Left lung (tissue), 4 donors: ENCODE measurements at regions not wholly inside any gene's neighbourhood (a gene's known extent, or its start where the extent isn't known, plus 50 kb on each side); places are given as distances from the start of the nearest gene placed in this dataset.
"Not testable (repeated sequence)": the region's sequence is repeated elsewhere in the genome, so short reads cannot be mapped to it uniquely, and the experiment has no call there.

Experiments
- ATAC-seq: fragments of 200-7000 bp; cut with Tn5 transposase; one replicate; pipeline ENCODE4 v1.9.1; 2020; ENCODE audit warnings: moderate library complexity
- DNase-seq, 4 donors: peaks; one replicate each; pipeline ENCODE4 v3.0.0-alpha.2; 2013 to 2020
- H3K27ac ChIP-seq, 2 donors: fragments of 200-600 bp; sonication (generic) in 1 of 2; one replicate each; pipeline versions ENCODE4 v1.5.0 to v1.8.0; 2020 to 2021
- H3K27me3 ChIP-seq, 2 donors: fragments of 200-600 bp; sonication (generic) in 1 of 2; one replicate each; pipeline versions ENCODE4 v1.5.0 to v1.8.0; 2020 to 2021
- H3K36me3 ChIP-seq, 2 donors: fragments of 200-600 bp; sonication (generic) in 1 of 2; one replicate each; pipeline versions ENCODE4 v1.5.0 to v1.8.0; 2020 to 2021
- H3K4me1 ChIP-seq, 2 donors: fragments of 200-600 bp; one replicate each; pipeline ENCODE4 v1.8.0; 2021
- H3K4me3 ChIP-seq, 2 donors: fragments of 200-600 bp; sonication (generic) in 1 of 2; one replicate each; pipeline versions ENCODE4 v1.5.0 to v1.8.0; 2020 to 2021; ENCODE audit warnings: mild to moderate bottlenecking in 1 of 2
- H3K9me3 ChIP-seq, 2 donors: fragments of 200-600 bp; sonication (generic) in 1 of 2; one replicate each; pipeline versions ENCODE4 v1.5.0 to v1.8.0; 2020 to 2021
- intact Hi-C, 2 donors: fragments of 100-400 bp; cut with DNase I; formaldehyde crosslinking; loops; one replicate each; pipeline versions ENCODE4 v1.11.2 to v1.14.2; 2022
- TF ChIP-seq, protein P1 (sequence below), 2 donors: fragments of 200-600 bp; sonication (generic) in 1 of 2; IDR thresholded peaks; one replicate each; pipeline versions ENCODE4 v1.5.0 to v1.8.0; 2021; ENCODE audit warnings: antibody characterized with exemption in 2 of 2
- donor health status: DM: no; HTN: yes; CAD: no.
- donor health status: DM: no; HTN: no; CAD: no.

DNA sequence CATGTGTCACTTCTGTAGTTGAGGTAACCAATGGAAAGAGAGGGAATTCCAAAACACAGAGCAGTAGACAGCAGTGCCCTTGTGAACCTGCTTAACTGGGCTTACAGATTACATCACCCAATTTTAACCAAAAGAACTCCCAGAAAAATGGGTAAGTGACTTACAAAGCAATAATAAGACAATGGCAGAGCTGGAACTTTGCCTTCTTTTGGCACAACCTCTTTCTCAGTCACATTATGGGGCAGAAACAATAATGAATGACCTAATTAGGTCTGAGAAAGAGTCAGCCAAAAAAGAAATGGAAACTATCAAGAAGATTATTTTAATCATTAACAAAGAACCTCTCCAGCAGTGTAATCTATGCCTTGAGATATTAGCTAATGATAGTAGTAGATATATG is 146.5 kb downstream of the SPATA31D1 start:
- no peaks in the 10 kb centered on the region for H3K4me1 ChIP-seq
- DNase-seq = no peak
- no peak overlapping the region for H3K4me3 ChIP-seq
- no peak overlapping the region for H3K27ac ChIP-seq
- H3K36me3 ChIP-seq = no peaks in the 10 kb centered on the region
- no peak for ATAC-seq
- TF ChIP-seq, protein P1, sequence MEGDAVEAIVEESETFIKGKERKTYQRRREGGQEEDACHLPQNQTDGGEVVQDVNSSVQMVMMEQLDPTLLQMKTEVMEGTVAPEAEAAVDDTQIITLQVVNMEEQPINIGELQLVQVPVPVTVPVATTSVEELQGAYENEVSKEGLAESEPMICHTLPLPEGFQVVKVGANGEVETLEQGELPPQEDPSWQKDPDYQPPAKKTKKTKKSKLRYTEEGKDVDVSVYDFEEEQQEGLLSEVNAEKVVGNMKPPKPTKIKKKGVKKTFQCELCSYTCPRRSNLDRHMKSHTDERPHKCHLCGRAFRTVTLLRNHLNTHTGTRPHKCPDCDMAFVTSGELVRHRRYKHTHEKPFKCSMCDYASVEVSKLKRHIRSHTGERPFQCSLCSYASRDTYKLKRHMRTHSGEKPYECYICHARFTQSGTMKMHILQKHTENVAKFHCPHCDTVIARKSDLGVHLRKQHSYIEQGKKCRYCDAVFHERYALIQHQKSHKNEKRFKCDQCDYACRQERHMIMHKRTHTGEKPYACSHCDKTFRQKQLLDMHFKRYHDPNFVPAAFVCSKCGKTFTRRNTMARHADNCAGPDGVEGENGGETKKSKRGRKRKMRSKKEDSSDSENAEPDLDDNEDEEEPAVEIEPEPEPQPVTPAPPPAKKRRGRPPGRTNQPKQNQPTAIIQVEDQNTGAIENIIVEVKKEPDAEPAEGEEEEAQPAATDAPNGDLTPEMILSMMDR (IDR thresholded peaks at IDR 0.05) = no peak
- intact Hi-C loops = no loop called here
- H3K27me3 ChIP-seq = no peaks in the 10 kb centered on the region
- no peaks in the 10 kb centered on the region for H3K9me3 ChIP-seq

DNA sequence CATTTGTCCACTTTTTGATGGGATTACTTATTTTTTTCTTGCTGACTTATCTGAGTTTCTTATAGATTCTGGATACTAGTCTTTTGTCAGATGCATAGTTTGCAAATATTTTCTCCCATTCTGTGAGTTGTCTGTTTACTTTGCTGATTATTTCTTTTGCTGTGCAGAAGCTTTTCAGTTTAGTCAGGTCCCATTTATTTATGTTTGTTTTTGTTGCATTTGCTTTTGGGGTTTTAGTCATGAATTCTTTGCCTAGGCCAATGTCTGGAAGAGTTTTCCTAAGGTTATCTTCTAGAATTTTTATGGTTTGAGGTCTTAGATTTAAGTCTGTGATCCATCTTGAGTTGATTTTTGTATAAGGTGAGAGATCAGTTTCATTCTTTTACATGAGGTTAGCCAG is 149.5 kb downstream of the SPATA31D1 start:
- DNase-seq, H3K27ac ChIP-seq, H3K4me3 ChIP-seq, H3K27me3 ChIP-seq, intact Hi-C loops, H3K4me1 ChIP-seq, H3K36me3 ChIP-seq, ATAC-seq, H3K9me3 ChIP-seq: not testable (repeated sequence)

DNA sequence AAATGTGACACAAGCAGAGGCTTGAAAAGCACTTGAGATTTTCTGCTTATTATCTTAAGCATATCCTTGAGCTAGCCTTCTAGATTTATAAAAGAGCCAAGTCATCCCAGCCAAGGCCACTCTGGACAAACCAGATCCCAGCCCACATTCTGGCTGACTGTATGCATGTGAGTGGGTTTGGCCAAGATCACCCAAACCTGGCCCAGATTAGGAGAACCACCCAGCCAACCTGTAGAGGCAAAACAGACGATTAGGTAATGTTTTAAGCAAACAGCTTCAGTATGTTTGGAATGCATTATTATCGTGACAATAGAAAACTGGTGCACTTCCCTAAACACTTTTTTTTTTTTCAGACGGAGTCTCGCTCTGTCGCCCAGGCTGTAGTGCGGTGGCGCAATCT is 151.9 kb downstream of the SPATA31D1 start:
- ATAC-seq = peak; percentile 64
- H3K9me3 ChIP-seq = no peaks in the 10 kb centered on the region
- no peak overlapping the region for H3K4me3 ChIP-seq
- TF ChIP-seq, protein P1 (IDR thresholded peaks at IDR 0.05) = no peak
- no peak overlapping the region for H3K27ac ChIP-seq
- intact Hi-C loops = no loop called here
- DNase-seq = no peak
- H3K36me3 ChIP-seq = no peaks in the 10 kb centered on the region
- H3K27me3 ChIP-seq = no peaks in the 10 kb centered on the region
- H3K4me1 ChIP-seq = no peaks in the 10 kb centered on the region

DNA sequence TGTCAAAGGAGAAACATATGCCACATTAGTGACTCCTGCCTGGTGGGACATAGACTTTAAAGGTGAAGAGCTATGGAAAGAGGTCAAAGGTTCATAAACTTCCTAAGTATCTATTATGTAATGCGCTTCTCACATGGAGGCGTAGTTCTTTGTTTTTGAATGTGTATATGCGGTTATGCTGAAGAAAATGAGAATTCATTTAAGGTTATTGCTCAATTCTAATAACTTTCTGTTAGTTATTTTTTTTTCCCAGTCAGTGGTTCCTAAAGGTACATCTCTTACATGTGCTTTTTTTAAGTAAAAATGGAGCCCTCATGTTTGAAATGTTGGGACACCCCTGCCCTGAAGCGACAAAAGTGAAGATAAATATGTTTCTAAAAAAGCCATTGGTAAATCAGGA is 156.2 kb downstream of the SPATA31D1 start:
- DNase-seq (no peak), ATAC-seq (no peak)
- Histone ChIP-seq H3K36me3 (no peaks in the 10 kb centered on the region), H3K9me3 (no peaks in the 10 kb centered on the region), H3K4me3 (no peak overlapping the region), H3K27ac (no peak overlapping the region), H3K4me1 (no peaks in the 10 kb centered on the region), H3K27me3 (no peaks in the 10 kb centered on the region)
- TF ChIP-seq, protein P1 (IDR thresholded peaks at IDR 0.05) = no peak
- intact Hi-C loops = no loop called here

DNA sequence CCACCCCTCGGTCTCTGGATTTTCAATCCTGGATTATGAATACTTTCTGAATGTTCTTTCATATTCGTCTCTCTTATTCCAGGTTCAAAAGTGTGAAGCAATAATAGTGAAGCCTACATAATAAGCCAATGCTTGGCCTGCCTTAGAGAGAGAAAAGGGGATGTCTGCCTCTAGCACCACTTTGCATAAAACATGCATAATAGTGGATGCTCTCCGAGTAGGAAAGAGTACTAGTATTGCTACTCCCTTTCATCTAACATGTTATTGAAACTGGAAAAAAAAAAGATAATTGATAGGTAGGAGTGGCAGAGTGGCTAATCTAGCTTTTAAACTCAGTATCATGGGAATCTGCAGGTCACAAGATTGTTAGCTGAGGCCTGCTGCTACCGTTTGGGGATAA is 158.1 kb downstream of the SPATA31D1 start:
- no peak for ATAC-seq

More for the DNA sequence above, 158.1 kb downstream of the SPATA31D1 start:
- Histone ChIP-seq H3K4me1 (no peaks in the 10 kb centered on the region), H3K4me3 (no peak overlapping the region), H3K27ac (no peak overlapping the region), H3K9me3 (no peaks in the 10 kb centered on the region), H3K36me3 (no peaks in the 10 kb centered on the region), H3K27me3 (no peaks in the 10 kb centered on the region)
- intact Hi-C loops = no loop called here
- DNase-seq = no peak
- TF ChIP-seq, protein P1 (IDR thresholded peaks at IDR 0.05) = no peak
